RPMI7951 (cell line): ENCODE measurements at regions not wholly inside any gene's neighbourhood (a gene's known extent, or its start where the extent isn't known, plus 50 kb on each side); places are given as distances from the start of the nearest gene placed in this dataset.
A peak's percentile ranks its signal among the peaks of the same experiment; 100 is the strongest.

ENCODE experiments used
- DNase-seq: peaks from one replicate; pipeline ENCODE4 v3.0.0-alpha.2; 2012; ENCODE audit warnings: low read depth

GRCh38 chr18:53754154-53754553, 470.3 kb downstream of the MBD2 start:
- DNase-seq: no peak

- no peak for DNase-seq
Observed at GRCh38 chr18:53753601-53754000, 470.9 kb downstream of the MBD2 start.

GRCh38 chr18:53752781-53753367, 471.6 kb downstream of the MBD2 start:
- no peak for DNase-seq

- no peak for DNase-seq
Observed at GRCh38 chr18:53749766-53750165, 474.7 kb downstream of the MBD2 start.

GRCh38 chr18:53747663-53748160, 476.8 kb downstream of the MBD2 start:
- DNase-seq: no peak

GRCh38 chr18:53747210-53747609, 477.3 kb downstream of the MBD2 start:
- no peak for DNase-seq

- DNase-seq: no peak
Observed at GRCh38 chr18:53745986-53746385, 478.5 kb downstream of the MBD2 start.

GRCh38 chr18:53745224-53745967, 479.1 kb downstream of the MBD2 start:
- no peak for DNase-seq

- DNase-seq: no peak
Observed at GRCh38 chr18:53739700-53740099, 484.8 kb downstream of the MBD2 start.

GRCh38 chr18:53735526-53735925, 488.9 kb downstream of the MBD2 start:
- DNase-seq: no peak

- no peak for DNase-seq
Observed at GRCh38 chr18:53715243-53715853, 509.1 kb downstream of the MBD2 start.

GRCh38 chr18:53710080-53710479, 514.4 kb downstream of the MBD2 start:
- DNase-seq: no peak

- no peak for DNase-seq
Observed at GRCh38 chr18:53702480-53702879, 522.0 kb downstream of the MBD2 start.

GRCh38 chr18:53701697-53702096, 522.8 kb downstream of the MBD2 start:
- DNase-seq: no peak

GRCh38 chr18:53698907-53699306, 525.6 kb downstream of the MBD2 start:
- DNase-seq: peak; percentile 2

GRCh38 chr18:53689886-53690285, 534.6 kb downstream of the MBD2 start:
- no peak for DNase-seq

GRCh38 chr18:53686965-53687364, 537.5 kb downstream of the MBD2 start:
- no peak for DNase-seq

- no peak for DNase-seq
Observed at GRCh38 chr18:53682796-53683195, 541.7 kb downstream of the MBD2 start.

GRCh38 chr18:53677480-53677879, 547.0 kb downstream of the MBD2 start:
- no peak for DNase-seq

- no peak for DNase-seq
Observed at GRCh38 chr18:53665701-53666100, 558.8 kb downstream of the MBD2 start.

GRCh38 chr18:53664575-53664974, 559.9 kb downstream of the MBD2 start:
- DNase-seq: no peak

- no peak for DNase-seq
Observed at GRCh38 chr18:53660306-53660705, 564.2 kb downstream of the MBD2 start.

GRCh38 chr18:53657257-53657656, 567.2 kb downstream of the MBD2 start:
- no peak for DNase-seq
